Suprapubic skin (tissue), 4 donors: ENCODE measurements at regions not wholly inside any gene's neighbourhood (a gene's known extent, or its start where the extent isn't known, plus 50 kb on each side); places are given as distances from the start of the nearest gene placed in this dataset.
"Not testable (repeated sequence)": the region's sequence is repeated elsewhere in the genome, so short reads cannot be mapped to it uniquely, and the experiment has no call there.

Experiments
- DNase-seq, 2 donors: peaks; one replicate each; pipeline ENCODE4 v3.0.0-alpha.2; 2019; ENCODE audit warnings: low spot score in 2 of 2
- H3K27ac ChIP-seq: fragments of 200-600 bp; sonication (generic); one replicate; pipeline ENCODE4 v1.5.1; 2019
- H3K27me3 ChIP-seq: fragments of 200-600 bp; sonication (generic); one replicate; pipeline ENCODE4 v1.5.1; 2019
- H3K36me3 ChIP-seq: fragments of 200-600 bp; sonication (generic); one replicate; pipeline ENCODE4 v1.5.1; 2019
- H3K4me1 ChIP-seq: fragments of 200-600 bp; sonication (generic); one replicate; pipeline ENCODE4 v1.5.1; 2019
- H3K4me3 ChIP-seq: fragments of 200-600 bp; sonication (generic); one replicate; pipeline ENCODE4 v1.5.1; 2019; ENCODE audit warnings: mild to moderate bottlenecking
- H3K9me3 ChIP-seq: fragments of 200-600 bp; sonication (generic); one replicate; pipeline ENCODE4 v1.5.1; 2019
- CTCF ChIP-seq, 2 donors: fragments of 200-600 bp in 1 of 2; fragments of 450-650 bp in 1 of 2; sonication (generic) in 1 of 2; IDR thresholded peaks; one replicate each; pipeline ENCODE4 v1.5.1; 2016 to 2019; ENCODE audit warnings: antibody characterized with exemption in 2 of 2, mild to moderate bottlenecking in 1 of 2, moderate library complexity in 1 of 2
- EP300 ChIP-seq: sonication (generic); formaldehyde crosslinking; IDR thresholded peaks from one replicate; pipeline ENCODE4 v1.6.1; 2017; ENCODE audit warnings: antibody characterized with exemption
- POLR2A ChIP-seq, 2 donors: fragments of 450-650 bp; IDR thresholded peaks; one replicate each; pipeline ENCODE4 v1.6.1; 2017; ENCODE audit warnings: antibody characterized with exemption in 2 of 2, mild to moderate bottlenecking in 2 of 2, moderate library complexity in 2 of 2
- POLR2AphosphoS5 ChIP-seq, 3 donors: sonication (generic); formaldehyde crosslinking; IDR thresholded peaks; one replicate each; pipeline ENCODE4 v1.6.1; 2017; ENCODE audit warnings: antibody characterized with exemption in 3 of 3
- WGBS: methylation state at CpG from one replicate; pipeline ENCODE4 v1.1.5; 2018; 5-methylcytosine and 5-hydroxymethylcytosine counted together

GRCh38 chr6:49118478-49118877, 344.6 kb downstream of the MMUT start:
- H3K9me3 ChIP-seq, result no peaks in the 10 kb centered on the region

GRCh38 chr6:49110916-49111315, 352.1 kb downstream of the MMUT start:
- Histone ChIP-seq H3K4me1 (no peaks in the 10 kb centered on the region), H3K4me3 (no peak overlapping the region), H3K9me3 (no peaks in the 10 kb centered on the region), H3K27ac (no peak overlapping the region), H3K27me3 (no peaks in the 10 kb centered on the region), H3K36me3 (no peaks in the 10 kb centered on the region)
- 89% methylated on average over 2 of the region's 2 CpGs for whole genome bisulfite sequencing
- TF ChIP-seq POLR2AphosphoS5 (IDR thresholded peaks at IDR 0.05) (no peak), CTCF (IDR thresholded peaks at IDR 0.05) (no peak), POLR2A (IDR thresholded peaks at IDR 0.05) (no peak), EP300 (no peak)
- no peak for DNase-seq

More at GRCh38 chr6:49118478-49118877, 344.6 kb downstream of the MMUT start:
- TF ChIP-seq CTCF (IDR thresholded peaks at IDR 0.05) (no peak), POLR2A (IDR thresholded peaks at IDR 0.05) (no peak), EP300 (no peak), POLR2AphosphoS5 (IDR thresholded peaks at IDR 0.05) (no peak)
- Histone ChIP-seq H3K27ac (no peak overlapping the region), H3K4me1 (no peaks in the 10 kb centered on the region), H3K4me3 (no peak overlapping the region), H3K27me3 (no peaks in the 10 kb centered on the region), H3K36me3 (no peaks in the 10 kb centered on the region)
- DNase-seq, result no peak

- WGBS, result 91% methylated on average over 9 of the region's 11 CpGs
- not testable (repeated sequence) for H3K27me3 ChIP-seq, H3K27ac ChIP-seq, H3K36me3 ChIP-seq, H3K4me1 ChIP-seq, H3K9me3 ChIP-seq, DNase-seq, H3K4me3 ChIP-seq
Observed at GRCh38 chr6:49097664-49098063, 365.4 kb downstream of the MMUT start.

GRCh38 chr6:49097116-49097515, 365.9 kb downstream of the MMUT start:
- Histone ChIP-seq H3K36me3 (no peaks in the 10 kb centered on the region), H3K27ac (no peak overlapping the region), H3K27me3 (no peaks in the 10 kb centered on the region), H3K4me1 (no peaks in the 10 kb centered on the region), H3K4me3 (no peak overlapping the region), H3K9me3 (no peaks in the 10 kb centered on the region)
- TF ChIP-seq CTCF (IDR thresholded peaks at IDR 0.05) (no peak), POLR2A (IDR thresholded peaks at IDR 0.05) (no peak), EP300 (no peak), POLR2AphosphoS5 (IDR thresholded peaks at IDR 0.05) (no peak)
- WGBS, result 64% methylated on average over 2 of the region's 2 CpGs
- no peak for DNase-seq

GRCh38 chr6:49088631-49089030, 374.4 kb downstream of the MMUT start:
- no peaks in the 10 kb centered on the region for H3K36me3 ChIP-seq

More at GRCh38 chr6:49088631-49089030, 374.4 kb downstream of the MMUT start:
- H3K9me3 ChIP-seq, result no peaks in the 10 kb centered on the region
- no peaks in the 10 kb centered on the region for H3K4me1 ChIP-seq
- no peaks in the 10 kb centered on the region for H3K27me3 ChIP-seq
- no peak overlapping the region for H3K4me3 ChIP-seq
- WGBS, result 88% methylated on average over 4 of the region's 4 CpGs
- TF ChIP-seq POLR2A (IDR thresholded peaks at IDR 0.05) (no peak), CTCF (IDR thresholded peaks at IDR 0.05) (no peak), POLR2AphosphoS5 (IDR thresholded peaks at IDR 0.05) (no peak), EP300 (no peak)
- no peak overlapping the region for H3K27ac ChIP-seq
- DNase-seq, result no peak
